Activated CD4-positive, alpha-beta T cell treated with anti-CD3 and anti-CD28 coated beads for 24 hours (primary cell): ENCODE measurements at regions not wholly inside any gene's neighbourhood (a gene's known extent, or its start where the extent isn't known, plus 50 kb on each side); places are given as distances from the start of the nearest gene placed in this dataset.

Experiments used
- DNase-seq, 2 donors: peaks; one replicate each; pipeline ENCODE4 v3.0.0-alpha.2; 2020; ENCODE audit warnings: low read depth in 2 of 2

DNA sequence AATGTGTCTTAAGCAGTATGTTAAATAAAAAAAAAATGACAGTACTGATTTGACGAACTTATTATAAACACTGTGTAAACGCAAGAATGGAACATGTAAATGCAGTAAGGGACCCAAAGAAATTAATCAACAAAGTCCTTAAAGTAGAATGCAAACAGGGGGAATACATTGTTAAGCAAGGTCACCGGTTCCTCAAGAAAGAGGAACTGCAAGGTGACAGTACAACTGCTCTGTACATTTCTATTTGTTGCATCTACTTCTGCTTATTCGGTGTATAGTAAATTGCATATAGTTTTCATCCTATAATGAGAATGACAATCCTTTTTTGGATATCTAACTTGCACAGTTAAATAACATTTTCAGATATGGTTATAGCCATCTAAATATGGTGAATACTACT lies 387.0 kb upstream of the SEMA3D start:
- DNase-seq = no peak

DNA sequence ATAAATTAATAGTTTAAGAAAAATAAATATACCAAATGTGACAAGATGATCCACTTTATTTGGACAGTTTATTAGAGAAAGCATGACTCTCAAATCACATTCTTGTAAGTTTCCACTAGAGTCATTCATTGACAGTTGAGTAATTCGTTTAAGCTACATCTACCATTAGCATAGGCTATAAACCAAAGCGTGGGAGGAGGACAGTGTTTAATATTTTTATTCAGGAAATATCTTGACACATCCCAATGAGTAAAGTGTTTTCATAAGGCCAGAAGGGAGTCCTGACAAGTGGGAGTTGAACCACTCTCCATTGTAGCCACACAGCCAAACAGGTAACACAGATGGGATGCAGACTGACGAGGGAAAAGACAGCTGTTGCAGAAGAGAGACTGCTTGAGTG lies 386.5 kb upstream of the SEMA3D start:
- no peak for DNase-seq

DNA sequence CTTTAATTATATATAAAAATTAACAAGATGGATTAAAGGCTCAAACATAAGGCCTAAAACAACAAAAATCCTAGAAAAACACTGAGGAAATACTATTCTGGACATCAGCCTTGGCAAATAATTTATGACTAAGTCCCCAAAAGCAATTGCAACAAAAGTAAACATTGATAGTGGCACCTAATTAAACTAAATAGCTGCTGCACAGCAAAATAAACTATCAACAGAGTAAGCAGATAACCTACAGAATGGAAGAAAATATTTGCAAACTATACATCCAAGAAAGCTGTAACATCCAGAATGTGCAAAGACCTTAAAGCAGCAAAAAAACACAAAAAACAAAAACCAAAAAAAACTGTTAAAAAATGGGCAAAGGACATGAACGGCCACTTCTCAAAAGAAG lies 384.0 kb upstream of the SEMA3D start:
- DNase-seq = no peak

GRCh38 chr7:85567983-85568382 lies 381.1 kb upstream of the SEMA3D start:
- no peak for DNase-seq

DNA sequence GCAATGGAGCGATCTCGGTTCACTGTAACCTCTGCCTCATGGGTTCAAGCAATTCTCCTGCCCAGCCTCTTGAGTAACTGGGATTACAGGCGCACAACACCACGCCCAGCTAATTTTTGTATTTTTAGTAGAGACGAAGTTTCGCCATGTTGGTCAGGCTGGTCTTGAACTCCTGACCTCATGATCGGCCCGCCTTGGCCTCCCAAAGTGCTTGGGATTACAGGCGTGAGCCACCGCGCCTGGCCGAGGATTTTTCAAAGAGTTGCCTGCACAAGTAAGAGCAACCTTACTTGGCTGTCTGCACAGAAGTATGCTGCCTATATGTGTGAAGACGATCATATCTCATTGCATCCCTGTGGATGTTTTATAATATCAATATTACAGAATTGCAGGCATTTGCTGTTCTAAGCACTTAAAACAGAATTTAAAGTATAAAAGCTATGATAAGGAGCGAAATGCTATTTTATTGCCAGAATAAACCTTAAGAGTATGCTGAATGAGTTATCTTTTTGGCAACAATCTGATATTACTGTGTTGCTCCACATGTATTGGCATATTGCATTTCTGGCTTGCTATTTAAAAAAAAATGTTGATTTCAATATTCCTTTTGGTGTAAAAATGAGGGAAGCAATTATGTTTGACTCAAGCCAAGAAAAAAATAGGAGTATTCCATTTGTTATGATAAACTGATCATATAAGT lies 379.4 kb upstream of the SEMA3D start:
- no peak for DNase-seq

GRCh38 chr7:85565276-85565675 lies 378.4 kb upstream of the SEMA3D start:
- DNase-seq = no peak

GRCh38 chr7:85564861-85565260 lies 378.0 kb upstream of the SEMA3D start:
- no peak for DNase-seq

GRCh38 chr7:85561706-85562105 lies 374.9 kb upstream of the SEMA3D start:
- no peak for DNase-seq

- DNase-seq = no peak
Observed at GRCh38 chr7:85554236-85555178, 367.7 kb upstream of the SEMA3D start.

DNA sequence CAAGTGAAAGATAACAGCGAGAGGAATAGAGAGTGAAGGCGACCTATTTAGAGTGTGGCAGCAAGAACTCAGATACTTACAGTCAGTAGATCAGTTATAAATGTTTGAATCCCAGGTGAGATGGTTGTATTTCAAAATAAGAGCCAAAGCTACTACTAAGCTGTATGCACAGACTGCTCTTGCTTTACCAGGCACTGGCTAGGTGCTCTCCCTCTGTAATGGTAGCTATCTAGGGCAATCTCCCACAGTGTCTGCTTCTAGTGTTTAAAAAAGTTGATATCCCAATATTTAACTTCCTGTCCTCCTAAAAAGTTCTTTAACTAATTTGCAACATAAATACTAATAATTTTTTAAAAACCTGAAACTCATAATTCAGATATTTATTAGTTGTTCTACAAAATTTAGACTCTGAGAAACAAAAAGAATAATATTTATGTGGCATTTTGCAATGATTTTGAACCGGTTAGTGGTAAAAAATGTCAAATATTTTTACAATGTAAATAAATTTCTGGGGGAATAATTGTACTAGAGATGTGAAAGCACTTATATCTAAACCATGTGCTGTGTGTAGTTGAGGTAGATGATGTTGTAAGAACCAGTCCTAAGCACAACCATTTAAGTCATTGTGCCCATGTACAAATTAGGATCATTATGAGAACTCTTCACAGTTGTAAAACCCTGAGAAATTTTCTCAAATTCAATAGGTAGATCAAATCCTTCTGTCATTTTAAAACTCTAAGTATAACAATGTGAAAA lies 349.3 kb upstream of the SEMA3D start:
- no peak for DNase-seq

GRCh38 chr7:85529831-85530230 lies 343.0 kb upstream of the SEMA3D start:
- DNase-seq = no peak

DNA sequence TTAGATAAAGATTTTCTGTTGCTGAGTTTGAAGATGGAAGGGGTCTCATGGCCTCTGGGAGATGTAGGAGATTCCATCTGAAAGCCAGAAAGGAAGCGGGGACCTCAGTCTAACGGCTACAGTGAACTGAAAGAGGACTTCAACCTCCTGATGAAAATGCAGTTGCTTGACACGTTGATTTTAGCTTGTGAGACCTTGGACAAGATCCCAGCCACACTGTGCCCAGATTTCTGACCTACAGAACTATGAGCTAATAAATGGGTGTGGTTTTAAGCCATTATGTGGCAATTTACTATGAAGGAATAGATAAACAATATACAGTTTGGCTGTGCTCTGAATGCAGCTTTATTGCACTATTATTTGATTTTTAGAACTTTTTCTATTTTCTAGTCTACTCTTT lies 342.3 kb upstream of the SEMA3D start:
- no peak for DNase-seq

GRCh38 chr7:85528581-85528980 lies 341.7 kb upstream of the SEMA3D start:
- DNase-seq = no peak

DNA sequence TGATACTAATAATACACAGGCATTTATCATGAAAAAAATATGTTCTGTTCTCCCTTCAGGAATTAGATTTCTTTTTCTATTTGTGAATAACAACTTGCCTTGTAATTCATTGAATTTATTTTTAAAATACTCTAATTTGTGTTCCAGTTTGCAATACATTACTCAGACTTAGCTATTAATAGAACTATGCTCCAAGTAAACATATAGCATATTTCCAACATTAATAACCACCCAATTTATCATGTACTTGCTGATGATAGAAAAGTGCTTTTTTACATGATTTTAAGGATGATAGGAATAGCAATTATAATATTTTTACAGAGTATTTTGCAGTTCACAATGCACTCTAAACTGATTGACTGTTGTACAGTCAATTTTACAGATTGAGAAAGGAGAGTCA lies 338.8 kb upstream of the SEMA3D start:
- no peak for DNase-seq

GRCh38 chr7:85522070-85522469 lies 335.2 kb upstream of the SEMA3D start:
- DNase-seq = no peak

GRCh38 chr7:85521108-85521694 lies 334.3 kb upstream of the SEMA3D start:
- no peak for DNase-seq

- DNase-seq = no peak
Observed at GRCh38 chr7:85520175-85520574, 333.3 kb upstream of the SEMA3D start.

GRCh38 chr7:85516675-85517074 lies 329.8 kb upstream of the SEMA3D start:
- no peak for DNase-seq

GRCh38 chr7:85512790-85513189 lies 325.9 kb upstream of the SEMA3D start:
- DNase-seq = no peak

DNA sequence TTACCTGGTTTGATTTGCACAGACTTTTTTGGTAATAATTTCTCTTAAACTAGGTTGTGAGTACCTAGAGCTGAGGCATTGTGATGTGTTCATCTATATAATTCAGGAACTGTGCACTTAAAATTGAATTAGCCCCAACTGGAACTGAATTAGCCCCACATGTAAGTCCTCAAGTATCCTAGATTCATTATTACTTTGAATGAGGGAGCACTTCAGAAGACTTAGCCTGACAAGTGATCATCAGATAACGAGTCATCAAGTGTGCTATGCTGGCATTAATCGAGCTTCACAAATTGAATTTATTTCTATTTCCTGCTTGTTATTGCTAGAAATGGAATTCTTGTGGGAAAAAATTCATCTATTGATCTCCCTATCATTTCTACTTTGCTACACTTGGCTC lies 323.4 kb upstream of the SEMA3D start:
- DNase-seq = no peak

DNA sequence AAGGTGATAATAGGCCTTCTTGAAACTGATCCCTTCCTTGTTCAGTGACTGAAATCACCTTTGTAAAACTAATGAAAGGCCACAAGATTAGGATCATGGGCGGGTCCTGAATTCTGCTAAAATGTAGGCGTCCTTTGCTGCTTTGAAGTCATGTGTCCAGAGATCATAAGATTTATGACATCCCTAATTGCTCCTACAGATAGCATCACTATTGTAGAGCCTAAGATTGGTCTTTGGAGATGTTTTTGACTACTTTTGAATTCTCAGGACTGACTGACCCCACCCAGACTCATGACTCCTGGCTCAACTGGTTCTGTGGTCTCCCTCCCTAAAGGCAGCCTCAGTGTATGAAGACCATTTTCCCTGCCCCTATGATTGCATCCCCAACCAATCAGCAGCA lies 322.6 kb upstream of the SEMA3D start:
- DNase-seq = no peak
